Epithelial cell of esophagus (primary cell): ENCODE measurements at regions not wholly inside any gene's neighbourhood (a gene's known extent, or its start where the extent isn't known, plus 50 kb on each side); places are given as distances from the start of the nearest gene placed in this dataset.
A peak's percentile ranks its signal among the peaks of the same experiment; 100 is the strongest.

Source experiments
- DNase-seq: peaks from one replicate; pipeline ENCODE4 v3.0.0; 2010; ENCODE audit warnings: low read depth
- H3K4me3 ChIP-seq: 2 replicates; pipeline ENCODE4 v1.5.1; 2011; ENCODE audit warnings: mild to moderate bottlenecking, low read length, control low read depth
- CTCF ChIP-seq: IDR thresholded peaks from 2 replicates; pipeline ENCODE4 v1.5.1; 2011; ENCODE audit warnings: low read depth, mild to moderate bottlenecking, low read length, control low read depth, inconsistent platforms; ENCODE audit not compliant: insufficient read depth; ENCODE audit errors: missing control alignments

- no peak for DNase-seq
- no peak for TF ChIP-seq CTCF
These were observed 245.5 kb downstream of the REEP3 start for GRCh38 chr10:63766745-63767137.

GRCh38 chr10:63767138-63767801 is 246.1 kb downstream of the REEP3 start:
- no peak for TF ChIP-seq CTCF
- DNase-seq, result peak; percentile 13
- no peak overlapping the region for H3K4me3 ChIP-seq

More at GRCh38 chr10:63766745-63767137, 245.5 kb downstream of the REEP3 start:
- no peak overlapping the region for H3K4me3 ChIP-seq

GRCh38 chr10:63769367-63769766 is 248.2 kb downstream of the REEP3 start:
- no peak overlapping the region for H3K4me3 ChIP-seq
- no peak for DNase-seq
- TF ChIP-seq CTCF, result no peak

- no peak for TF ChIP-seq CTCF
- peak; percentile 11 for DNase-seq
- no peak overlapping the region for H3K4me3 ChIP-seq
These were observed 249.3 kb downstream of the REEP3 start for GRCh38 chr10:63770523-63770922.

- H3K4me3 ChIP-seq, result no peak overlapping the region
- no peak for DNase-seq
- TF ChIP-seq CTCF, result no peak
These were observed 251.3 kb downstream of the REEP3 start for GRCh38 chr10:63772491-63772890.

GRCh38 chr10:63773106-63773505 is 251.9 kb downstream of the REEP3 start:
- no peak overlapping the region for H3K4me3 ChIP-seq
- no peak for TF ChIP-seq CTCF

GRCh38 chr10:63773962-63774361 is 252.8 kb downstream of the REEP3 start:
- DNase-seq, result no peak
- no peak overlapping the region for H3K4me3 ChIP-seq
- no peak for TF ChIP-seq CTCF

More at GRCh38 chr10:63773106-63773505, 251.9 kb downstream of the REEP3 start:
- no peak for DNase-seq
